Activated T-cell treated with anti-CD3 and anti-CD28 coated beads for 1 hour (primary cell): ENCODE measurements at regions not wholly inside any gene's neighbourhood (a gene's known extent, or its start where the extent isn't known, plus 50 kb on each side); places are given as distances from the start of the nearest gene placed in this dataset.
"Not testable (repeated sequence)": the region's sequence is repeated elsewhere in the genome, so short reads cannot be mapped to it uniquely, and the experiment has no call there.

ENCODE experiments used
- DNase-seq: peaks from one replicate; pipeline ENCODE4 v3.0.0-alpha.2; 2020; ENCODE audit warnings: low read depth

DNA sequence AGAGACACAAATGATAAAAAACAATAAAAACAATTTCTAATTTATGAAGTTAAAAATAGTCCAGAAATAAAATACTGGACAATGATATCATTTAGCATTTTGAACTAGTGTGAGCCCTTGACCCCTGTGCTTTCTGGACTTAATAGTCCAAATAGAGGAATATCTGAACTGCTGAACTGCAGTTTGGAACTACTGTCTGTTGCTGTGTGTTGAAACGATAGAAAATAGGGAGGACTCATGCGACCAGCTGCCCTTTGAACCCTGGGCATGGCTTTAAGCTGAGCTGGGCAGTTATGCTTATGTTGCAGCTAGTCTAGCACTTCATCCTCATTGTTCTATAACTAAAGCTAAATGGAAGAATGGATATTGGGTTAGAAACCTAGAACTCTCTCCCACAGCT lies 99.5 kb downstream of the FMR1NB start:
- DNase-seq, result no peak

DNA sequence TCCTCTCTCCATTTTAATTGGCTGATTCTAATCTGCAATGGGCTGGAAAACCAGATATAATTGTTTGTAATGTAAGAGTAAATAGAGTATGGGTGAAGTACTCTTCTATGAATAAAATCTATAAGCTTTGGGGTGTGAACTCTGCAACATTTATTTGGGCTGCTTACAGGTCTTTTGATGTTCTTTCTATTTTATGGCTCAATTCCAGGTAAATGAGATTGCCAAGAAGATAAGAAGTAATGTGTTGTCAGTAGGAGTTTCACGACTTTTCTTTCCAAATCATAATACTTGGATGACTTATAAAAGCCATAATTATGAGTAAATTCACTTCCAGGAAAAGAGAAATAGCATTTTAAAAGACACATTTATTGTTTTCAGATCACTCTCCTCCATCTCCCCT lies 103.5 kb downstream of the FMR1NB start:
- DNase-seq, result no peak

GRCh38 chrX:148120151-148120550 lies 139.0 kb downstream of the FMR1NB start:
- DNase-seq, result no peak

GRCh38 chrX:148120999-148121623 lies 140.0 kb downstream of the FMR1NB start:
- DNase-seq, result no peak

GRCh38 chrX:148128872-148129505 lies 147.9 kb downstream of the FMR1NB start:
- not testable (repeated sequence) for DNase-seq

- DNase-seq, result no peak
These were observed 152.1 kb downstream of the FMR1NB start for GRCh38 chrX:148133105-148133725.

- no peak for DNase-seq
These were observed 153.4 kb downstream of the FMR1NB start for GRCh38 chrX:148134578-148134977.

DNA sequence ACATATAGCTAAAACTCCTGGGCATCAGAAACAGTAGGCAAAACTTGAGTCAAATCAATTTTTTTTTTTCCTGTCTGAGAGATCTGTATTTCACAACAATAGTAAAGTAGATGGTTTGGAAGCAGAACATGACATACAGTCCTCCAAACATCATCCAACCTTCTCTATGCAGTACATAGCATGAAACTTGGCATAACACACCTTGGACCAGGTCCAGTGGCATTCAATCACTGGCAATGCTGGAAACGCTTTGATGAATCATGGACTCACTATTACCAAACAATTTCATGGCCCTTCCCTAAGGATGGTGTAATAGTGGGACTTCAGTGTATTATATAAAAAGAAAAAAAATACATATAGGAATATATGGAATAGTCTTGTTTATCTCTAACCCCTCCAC lies 154.6 kb downstream of the FMR1NB start:
- DNase-seq, result no peak

GRCh38 chrX:148146121-148146520 lies 165.0 kb downstream of the FMR1NB start:
- DNase-seq, result no peak

- DNase-seq, result no peak
These were observed 175.8 kb downstream of the FMR1NB start for GRCh38 chrX:148156986-148157385.

DNA sequence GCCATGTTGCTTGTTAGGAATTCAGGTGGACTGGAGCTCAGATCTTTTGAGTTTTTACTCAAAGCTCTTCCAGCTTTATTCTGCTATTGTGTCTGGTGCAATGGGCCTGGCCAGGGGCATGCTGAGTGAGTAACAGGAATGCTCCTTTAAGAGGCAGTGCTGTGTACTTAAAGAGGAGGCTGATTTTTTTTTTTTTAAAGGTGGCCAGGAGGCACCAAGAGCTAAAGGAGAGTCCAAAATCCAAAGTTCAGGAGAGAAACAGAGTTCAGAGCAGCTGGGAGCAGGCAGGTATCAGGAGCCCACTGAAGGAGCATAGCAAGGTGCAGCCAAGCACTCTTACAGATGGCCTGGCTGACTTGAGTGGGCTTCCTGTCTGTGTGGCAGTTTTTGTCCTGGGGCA lies 178.7 kb downstream of the FMR1NB start:
- no peak for DNase-seq

DNA sequence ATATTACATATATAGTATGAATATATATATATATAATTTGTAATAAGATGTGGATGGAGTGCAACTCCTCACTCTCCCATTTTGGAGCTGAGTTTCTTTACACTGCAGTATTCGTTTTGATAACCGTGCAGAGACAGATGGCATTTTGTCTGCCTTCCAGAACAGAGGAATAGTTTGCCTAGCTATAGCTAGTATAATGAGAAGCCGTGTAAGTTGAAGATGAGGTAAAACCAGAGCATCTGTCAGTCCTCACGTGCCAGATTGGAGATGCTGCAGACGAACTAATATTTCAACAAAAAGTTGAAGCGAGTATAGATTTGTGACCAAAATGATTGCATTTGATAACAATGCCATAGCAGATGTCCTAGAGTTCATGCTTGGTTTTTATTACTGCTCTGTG lies 180.6 kb downstream of the FMR1NB start:
- no peak for DNase-seq

DNA sequence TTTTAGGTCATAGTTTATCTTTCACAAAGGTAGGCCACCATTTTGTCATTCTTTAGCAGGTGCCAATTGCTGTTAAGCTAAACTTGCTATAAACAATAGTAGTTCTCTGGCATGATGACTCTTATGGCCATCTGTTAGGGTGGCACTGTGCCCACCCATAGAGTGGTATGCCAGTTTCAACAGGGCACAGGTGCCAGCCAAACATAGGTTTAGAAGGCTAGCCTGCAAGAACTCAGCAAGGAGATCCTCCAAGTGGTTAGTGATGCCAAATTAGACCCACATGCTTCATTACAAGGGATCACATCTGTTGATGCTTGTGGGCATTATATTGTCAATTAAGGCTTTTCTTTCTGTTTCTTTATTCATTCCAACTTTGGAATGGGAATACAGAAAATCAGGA lies 204.5 kb downstream of the FMR1NB start:
- no peak for DNase-seq

DNA sequence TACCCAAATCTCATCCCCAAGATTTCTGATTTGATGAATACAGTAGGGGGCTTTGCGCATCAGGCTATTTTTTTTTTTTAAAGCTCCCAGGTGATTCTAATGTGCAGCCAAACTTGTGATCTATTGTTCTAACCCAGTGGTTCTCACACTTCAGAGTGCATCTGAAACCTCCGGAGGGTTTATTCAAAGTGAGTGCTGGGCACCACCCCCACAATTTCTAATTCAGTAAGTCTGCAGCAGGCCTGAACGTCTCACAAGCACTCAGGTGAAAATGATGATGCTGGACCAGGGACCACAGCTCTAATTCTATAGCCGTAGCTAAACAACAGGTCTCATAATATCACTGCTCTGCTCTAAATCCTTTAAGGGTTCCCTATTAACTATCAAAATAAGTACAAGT lies 211.4 kb downstream of the FMR1NB start:
- no peak for DNase-seq

GRCh38 chrX:148193759-148194158 lies 212.6 kb downstream of the FMR1NB start:
- no peak for DNase-seq

DNA sequence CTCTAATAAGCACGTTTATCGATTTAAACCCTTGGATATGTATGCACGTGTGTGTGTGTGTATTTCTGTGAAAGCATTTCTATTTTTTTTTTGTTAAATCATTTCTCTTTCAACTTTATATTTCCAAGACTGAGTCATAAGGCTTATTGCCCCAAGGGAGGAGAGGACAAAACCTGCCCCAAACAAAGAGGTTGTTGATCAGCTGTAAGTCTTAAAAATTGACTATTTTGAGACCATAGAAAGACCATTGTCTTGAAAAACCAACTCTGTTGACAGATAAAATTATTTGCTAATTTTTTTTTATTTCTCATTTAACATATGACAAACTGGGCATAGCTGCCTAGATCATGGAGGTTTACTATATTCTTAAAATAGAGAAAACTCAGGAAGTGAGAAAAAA lies 222.4 kb downstream of the FMR1NB start:
- DNase-seq, result no peak

GRCh38 chrX:148204195-148204594 lies 223.1 kb downstream of the FMR1NB start:
- no peak for DNase-seq

- DNase-seq, result no peak
These were observed 233.6 kb downstream of the FMR1NB start for GRCh38 chrX:148214786-148215185.

GRCh38 chrX:148215726-148216125 lies 234.6 kb downstream of the FMR1NB start:
- DNase-seq, result no peak

GRCh38 chrX:148223361-148223760 lies 242.2 kb downstream of the FMR1NB start:
- DNase-seq, result no peak

DNA sequence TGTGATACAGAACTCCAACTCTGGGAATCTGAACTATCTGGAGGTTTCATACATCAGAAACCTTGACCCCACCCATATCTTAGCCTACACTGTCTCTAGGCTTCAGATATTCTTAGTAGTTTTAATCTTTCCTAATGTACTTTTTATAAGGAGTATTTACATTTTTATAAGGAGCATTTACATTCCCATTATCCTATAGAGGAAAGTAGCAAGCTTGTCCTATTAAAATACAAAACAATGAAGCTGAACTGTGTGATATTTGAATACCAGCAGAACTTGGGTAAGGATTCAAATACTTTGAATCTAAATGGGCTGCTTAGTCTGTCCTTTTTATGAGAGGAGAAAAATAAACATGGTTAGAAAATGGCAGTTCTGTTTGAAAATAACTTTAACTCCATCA lies 247.4 kb downstream of the FMR1NB start:
- DNase-seq, result no peak

GRCh38 chrX:148229801-148230303 lies 248.7 kb downstream of the FMR1NB start:
- DNase-seq, result no peak

DNA sequence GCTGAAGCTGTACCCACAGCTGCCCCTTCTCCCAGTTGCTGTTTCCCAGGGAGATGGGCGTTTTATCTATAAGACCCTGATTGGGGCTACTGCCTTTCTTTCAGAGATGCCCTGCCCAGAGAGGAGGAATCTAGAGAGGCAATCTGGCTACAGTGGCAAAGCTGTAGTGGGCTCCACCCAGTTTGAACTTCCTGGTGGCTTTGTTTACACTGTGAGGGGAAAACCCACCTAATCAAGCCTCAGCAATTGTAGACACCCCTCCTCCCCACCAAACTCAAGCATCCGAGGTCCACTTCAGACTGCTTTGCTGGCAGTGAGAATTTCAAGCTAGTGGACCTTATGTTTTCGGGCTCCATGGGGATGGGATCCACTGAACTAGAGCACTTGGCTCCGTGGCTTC lies 240.4 kb upstream of the AFF2 start:
- DNase-seq, result no peak

- no peak for DNase-seq
These were observed 234.6 kb upstream of the AFF2 start for GRCh38 chrX:148265829-148266228.
